Stomach (tissue), 8 donors: ENCODE measurements at regions not wholly inside any gene's neighbourhood (a gene's known extent, or its start where the extent isn't known, plus 50 kb on each side); places are given as distances from the start of the nearest gene placed in this dataset.

Experiments
- DNase-seq, 2 donors: peaks; one replicate each; pipeline versions ENCODE4 v3.0.0 to v3.0.0-alpha.2; 2013 to 2019
- H3K27ac ChIP-seq, 5 donors: fragments of 200-600 bp in 4 of 5; sonication (generic) in 4 of 5; one replicate each; pipeline ENCODE4 v1.5.1; 2013 to 2019; ENCODE audit warnings: mild to moderate bottlenecking in 1 of 5, moderate library complexity in 1 of 5
- H3K27me3 ChIP-seq, 3 donors: fragments of 200-600 bp; sonication (generic); one replicate each; pipeline ENCODE4 v1.5.1; 2017 to 2019; ENCODE audit warnings: mixed run types in 1 of 3
- H3K36me3 ChIP-seq, 4 donors: fragments of 200-600 bp; sonication (generic); 1 replicate in 3 of 4; 2 replicates in 1 of 4; pipeline ENCODE4 v1.5.1; 2016 to 2019
- H3K4me1 ChIP-seq, 4 donors: fragments of 200-600 bp; sonication (generic); one replicate each; pipeline ENCODE4 v1.5.1; 2016 to 2019
- H3K4me3 ChIP-seq, 4 donors: fragments of 200-600 bp; sonication (generic) in 3 of 4; one replicate each; pipeline ENCODE4 v1.5.1; 2016 to 2019; ENCODE audit warnings: mild to moderate bottlenecking in 1 of 4
- H3K9me3 ChIP-seq, 4 donors: fragments of 200-600 bp; sonication (generic); one replicate each; pipeline ENCODE4 v1.5.1; 2016 to 2019
- CTCF ChIP-seq, 7 experiments: fragments of 450-650 bp in 4 of 7; fragments of 200-600 bp in 3 of 7; sonication (generic) in 3 of 7; IDR thresholded peaks; one replicate each; pipeline ENCODE4 v1.5.1; 2016 to 2019; ENCODE audit warnings: antibody characterized with exemption in 7 of 7, control low read depth in 2 of 7, mild to moderate bottlenecking in 1 of 7
- EP300 ChIP-seq: sonication (generic); formaldehyde crosslinking; IDR thresholded peaks from one replicate; pipeline ENCODE4 v1.6.1; 2017; ENCODE audit warnings: antibody characterized with exemption
- POLR2A ChIP-seq, 4 donors: fragments of 450-650 bp; IDR thresholded peaks; one replicate each; pipeline ENCODE4 v1.6.1; 2016; ENCODE audit warnings: antibody characterized with exemption in 4 of 4, control low read depth in 2 of 4, mild to moderate bottlenecking in 1 of 4, moderate library complexity in 1 of 4
- POLR2AphosphoS5 ChIP-seq, 3 donors: sonication (generic); formaldehyde crosslinking; IDR thresholded peaks; one replicate each; pipeline ENCODE4 v1.6.1; 2016; ENCODE audit warnings: antibody characterized with exemption in 3 of 3
- WGBS, 5 donors: extraction: QIAGEN DNeasy Blood & Tissue Kit in 3 of 5; methylation state at CpG; one replicate each; pipeline versions ENCODE4 v1.1.5 to v1.1.7; 2013 to 2018; 5-methylcytosine and 5-hydroxymethylcytosine counted together
- intact Hi-C: fragments of 100-400 bp; cut with DNase I; formaldehyde crosslinking; loops from one replicate; pipeline ENCODE4 v1.15.1; 2023; ENCODE audit warnings: low total_unique reads
- donor health status: healthy with polysubstance abuse.
- donor health status: Bipolar disorder and iron deficiency.
- donor health status: healthy.

DNA sequence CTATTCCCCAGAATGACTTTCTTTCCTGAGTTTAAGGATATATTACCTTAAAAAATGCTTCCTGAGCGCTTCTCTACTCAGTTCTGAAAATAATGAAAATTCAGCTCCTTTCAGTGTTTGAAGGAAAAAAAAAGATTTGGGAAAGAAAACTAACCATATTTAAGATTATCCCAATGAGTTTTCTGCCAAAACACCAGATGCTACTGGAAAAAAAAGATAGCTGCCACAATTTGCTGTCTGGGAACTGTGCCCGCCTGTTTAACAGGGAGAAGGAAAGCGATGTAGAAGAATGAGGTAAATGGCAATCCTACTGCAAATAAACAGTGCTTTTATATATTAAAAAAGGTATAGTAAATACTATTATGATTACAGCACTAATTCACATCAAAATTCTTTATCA lies 367.6 kb upstream of the PRICKLE1 start:
- intact Hi-C loops = no loop called here
- H3K4me1 ChIP-seq = no peaks in the 10 kb centered on the region
- no peaks in the 10 kb centered on the region for H3K27me3 ChIP-seq
- DNase-seq = no peak
- no peak for TF ChIP-seq POLR2A (IDR thresholded peaks at IDR 0.05)
- no peak for TF ChIP-seq CTCF (IDR thresholded peaks at IDR 0.05)
- TF ChIP-seq POLR2AphosphoS5 (IDR thresholded peaks at IDR 0.05) = no peak
- no peak for TF ChIP-seq EP300
- H3K9me3 ChIP-seq = peaks cover 0 to 5% (median 0%) of the 10 kb centered on the region in 4 donors
- H3K27ac ChIP-seq = no peak overlapping the region
- 70 to 82% (median 80%) methylated on average over 3 of the region's 3 CpGs for WGBS, 5 donors
- H3K36me3 ChIP-seq = no peaks in the 10 kb centered on the region
- no peak overlapping the region for H3K4me3 ChIP-seq

- H3K36me3 ChIP-seq = no peaks in the 10 kb centered on the region
- H3K27me3 ChIP-seq = no peaks in the 10 kb centered on the region
- peaks cover 0 to 5% (median 0%) of the 10 kb centered on the region in 4 donors for H3K9me3 ChIP-seq
- 86 to 97% (median 96%) methylated on average over 2 of the region's 2 CpGs for WGBS, 5 donors
- no peak overlapping the region for H3K4me3 ChIP-seq
- DNase-seq = no peak
- H3K4me1 ChIP-seq = no peaks in the 10 kb centered on the region
- no peak for TF ChIP-seq POLR2AphosphoS5 (IDR thresholded peaks at IDR 0.05)
- TF ChIP-seq EP300 = no peak
- intact Hi-C loops = no loop called here
- H3K27ac ChIP-seq = no peak overlapping the region
Measured at GRCh38 chr12:42953021-42953420, 363.5 kb upstream of the PRICKLE1 start.

DNA sequence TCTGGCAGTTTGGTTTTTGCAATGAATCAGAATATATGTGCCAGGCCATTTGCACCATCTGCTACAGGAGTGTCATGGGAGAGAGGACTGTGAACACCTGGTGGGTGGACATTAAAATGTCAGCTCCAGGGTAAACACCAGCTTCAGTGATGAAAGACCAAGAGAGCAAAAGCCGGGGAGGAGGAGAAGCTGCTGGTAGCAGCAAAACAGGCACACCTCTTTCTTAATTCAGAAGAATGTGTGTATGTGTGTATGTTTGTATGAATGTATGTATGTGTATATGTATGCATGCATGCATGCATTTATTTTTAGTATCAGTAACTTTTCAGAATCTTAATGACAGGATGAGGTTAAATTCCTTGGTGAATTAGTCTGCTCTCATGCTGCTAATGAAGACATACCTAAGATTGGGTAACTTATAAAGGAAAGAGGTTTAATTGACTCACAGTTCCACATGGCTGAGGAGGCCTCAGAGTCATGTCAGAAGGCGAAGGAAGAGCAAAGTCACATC lies 357.4 kb upstream of the PRICKLE1 start:
- H3K4me1 ChIP-seq = no peaks in the 10 kb centered on the region
- H3K4me3 ChIP-seq = no peak overlapping the region
- H3K27ac ChIP-seq = no peak overlapping the region
- 72 to 81% (median 75%) methylated on average over 2 of the region's 2 CpGs for WGBS, 5 donors
- TF ChIP-seq EP300 (no peak), POLR2AphosphoS5 (IDR thresholded peaks at IDR 0.05) (no peak), POLR2A (IDR thresholded peaks at IDR 0.05) (no peak), CTCF (IDR thresholded peaks at IDR 0.05) (no peak)
- no peaks in the 10 kb centered on the region for H3K36me3 ChIP-seq
- DNase-seq = no peak
- intact Hi-C loops = no loop called here
- no peaks in the 10 kb centered on the region for H3K27me3 ChIP-seq
- H3K9me3 ChIP-seq = peaks cover 0 to 21% (median 10%) of the 10 kb centered on the region in 4 donors

- no peaks in the 10 kb centered on the region for H3K27me3 ChIP-seq
- TF ChIP-seq CTCF (IDR thresholded peaks at IDR 0.05) (no peak), POLR2AphosphoS5 (IDR thresholded peaks at IDR 0.05) (no peak), POLR2A (IDR thresholded peaks at IDR 0.05) (no peak), EP300 (no peak)
- H3K4me1 ChIP-seq = no peaks in the 10 kb centered on the region
- H3K4me3 ChIP-seq = no peak overlapping the region
- intact Hi-C loops = no loop called here
- DNase-seq = no peak
- no peak overlapping the region for H3K27ac ChIP-seq
- peaks cover 0 to 24% (median 13%) of the 10 kb centered on the region in 4 donors for H3K9me3 ChIP-seq
- H3K36me3 ChIP-seq = no peaks in the 10 kb centered on the region
- WGBS, 5 donors = 67 to 90% (median 83%) methylated on average over 2 of the region's 2 CpGs
Measured at GRCh38 chr12:42945927-42946326, 356.4 kb upstream of the PRICKLE1 start.

GRCh38 chr12:42944516-42944915 lies 355.0 kb upstream of the PRICKLE1 start:
- intact Hi-C loops = no loop called here

More at GRCh38 chr12:42944516-42944915, 355.0 kb upstream of the PRICKLE1 start:
- no peak overlapping the region for H3K4me3 ChIP-seq
- no peaks in the 10 kb centered on the region for H3K27me3 ChIP-seq
- DNase-seq = no peak
- no peaks in the 10 kb centered on the region for H3K4me1 ChIP-seq
- no peaks in the 10 kb centered on the region for H3K36me3 ChIP-seq
- no peak overlapping the region for H3K27ac ChIP-seq
- 72 to 80% (median 75%) methylated on average over 2 of the region's 2 CpGs for WGBS, 5 donors
- H3K9me3 ChIP-seq = peaks cover 0 to 26% (median 14%) of the 10 kb centered on the region in 4 donors
- TF ChIP-seq EP300 = no peak
- no peak for TF ChIP-seq CTCF (IDR thresholded peaks at IDR 0.05)
- TF ChIP-seq POLR2AphosphoS5 (IDR thresholded peaks at IDR 0.05) = no peak
- TF ChIP-seq POLR2A (IDR thresholded peaks at IDR 0.05) = no peak
